KMS-11 (cell line): ENCODE measurements at regions not wholly inside any gene's neighbourhood (a gene's known extent, or its start where the extent isn't known, plus 50 kb on each side); places are given as distances from the start of the nearest gene placed in this dataset.

Experiments used
- H2AFZ ChIP-seq: fragments of 200-600 bp; sonication (generic); 2 replicates; pipeline ENCODE4 v1.6.1; 2016; ENCODE audit warnings: antibody characterized with exemption, mixed run types, low read depth
- H3K27ac ChIP-seq: fragments of 200-600 bp; sonication (generic); 2 replicates; pipeline ENCODE4 v1.6.1; 2016; ENCODE audit warnings: mild to moderate bottlenecking, mixed run types
- H3K27me3 ChIP-seq: fragments of 200-600 bp; sonication (generic); 2 replicates; pipeline ENCODE4 v1.6.1; 2017; ENCODE audit warnings: mild to moderate bottlenecking, low read depth, mixed run types, moderate library complexity; ENCODE audit not compliant: insufficient read depth
- H3K36me3 ChIP-seq: fragments of 200-600 bp; sonication (generic); 2 replicates; pipeline ENCODE4 v1.6.1; 2017; ENCODE audit warnings: mild to moderate bottlenecking, mixed run types; ENCODE audit not compliant: insufficient read depth
- H3K4me1 ChIP-seq: fragments of 200-600 bp; sonication (generic); 2 replicates; pipeline ENCODE4 v1.6.1; 2016; ENCODE audit warnings: mild to moderate bottlenecking, low read depth, mixed run types; ENCODE audit not compliant: poor library complexity, severe bottlenecking
- H3K4me2 ChIP-seq: fragments of 200-600 bp; sonication (generic); 2 replicates; pipeline ENCODE4 v1.7.0; 2016; ENCODE audit warnings: mild to moderate bottlenecking, mixed run types
- H3K4me3 ChIP-seq: fragments of 200-600 bp; sonication (generic); IDR thresholded peaks from 2 replicates; pipeline ENCODE4 v1.6.1; 2017; ENCODE audit warnings: low read depth, low read length, mixed read lengths; ENCODE audit not compliant: insufficient read depth
- H3K79me2 ChIP-seq: fragments of 200-600 bp; sonication (generic); 2 replicates; pipeline ENCODE4 v1.6.1; 2016; ENCODE audit warnings: low read depth, mixed run types; ENCODE audit not compliant: insufficient read depth
- H3K9ac ChIP-seq: fragments of 200-600 bp; sonication (generic); 2 replicates; pipeline ENCODE4 v1.6.1; 2016; ENCODE audit warnings: mild to moderate bottlenecking, mixed run types
- H4K20me1 ChIP-seq: fragments of 200-600 bp; sonication (generic); 2 replicates; pipeline ENCODE4 v1.6.1; 2016; ENCODE audit warnings: mild to moderate bottlenecking, mixed run types; ENCODE audit not compliant: insufficient read depth
- CTCF ChIP-seq: fragments of 200-600 bp; sonication (generic); conservative IDR thresholded peaks from 2 replicates; pipeline ENCODE4 v1.6.1; 2017; ENCODE audit warnings: low read depth, mild to moderate bottlenecking, antibody characterized with exemption, low read length, moderate library complexity, mixed read lengths

DNA sequence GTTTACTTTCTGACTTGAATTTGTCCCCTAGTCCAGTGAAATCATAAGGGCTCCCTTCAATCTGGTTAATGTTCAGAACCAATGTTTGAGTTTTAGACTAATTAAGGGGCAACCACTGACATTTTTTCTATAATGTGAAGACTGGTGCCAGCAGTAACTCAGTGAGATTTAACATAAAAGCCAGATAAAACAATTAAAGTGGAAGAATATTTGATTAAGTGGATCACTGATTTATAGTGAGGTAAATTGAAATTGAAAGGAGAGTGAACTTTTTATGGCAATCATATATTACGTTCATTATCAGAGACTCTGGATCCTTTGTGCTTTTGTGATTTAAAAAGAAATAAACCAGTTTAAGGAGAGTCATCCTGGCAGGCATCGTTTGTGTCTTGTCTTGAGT, 246.8 kb downstream of the GATA3 start:
- Histone ChIP-seq H3K27me3 (no peaks in the 10 kb centered on the region), H2AFZ (no peak overlapping the region), H3K27ac (no peak overlapping the region), H3K36me3 (no peaks in the 10 kb centered on the region), H3K4me3 (no peak overlapping the region), H3K4me1 (no peaks in the 10 kb centered on the region), H3K79me2 (no peaks in the 10 kb centered on the region), H3K9ac (no peak overlapping the region), H4K20me1 (no peaks in the 10 kb centered on the region), H3K4me2 (no peak overlapping the region)
- no peak for TF ChIP-seq CTCF

DNA sequence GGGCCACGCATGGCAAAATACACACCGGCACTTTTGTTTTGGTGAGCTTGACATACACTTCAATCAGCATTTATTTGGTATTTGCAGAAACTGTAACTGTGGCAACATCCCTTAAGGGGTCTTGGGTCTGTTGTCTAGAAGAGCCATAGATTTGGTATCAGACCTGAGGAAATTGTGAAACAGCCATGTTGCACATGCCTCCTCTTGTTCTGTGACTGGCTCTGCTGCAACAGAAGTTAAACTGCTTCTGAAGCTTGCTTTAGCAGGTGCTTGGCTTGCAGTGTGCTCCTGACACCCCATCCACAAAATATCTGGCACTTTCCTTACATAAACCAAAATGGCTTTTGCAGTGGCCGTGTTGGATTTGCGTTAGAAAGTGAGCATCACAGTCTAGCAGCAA, 247.3 kb downstream of the GATA3 start:
- H3K79me2 ChIP-seq = no peaks in the 10 kb centered on the region
- no peaks in the 10 kb centered on the region for H3K27me3 ChIP-seq
- no peaks in the 10 kb centered on the region for H3K4me1 ChIP-seq
- H3K27ac ChIP-seq = no peak overlapping the region
- no peak overlapping the region for H3K4me2 ChIP-seq
- no peaks in the 10 kb centered on the region for H3K36me3 ChIP-seq
- no peak overlapping the region for H2AFZ ChIP-seq
- no peaks in the 10 kb centered on the region for H4K20me1 ChIP-seq
- H3K4me3 ChIP-seq = no peak overlapping the region
- no peak for TF ChIP-seq CTCF
- no peak overlapping the region for H3K9ac ChIP-seq

DNA sequence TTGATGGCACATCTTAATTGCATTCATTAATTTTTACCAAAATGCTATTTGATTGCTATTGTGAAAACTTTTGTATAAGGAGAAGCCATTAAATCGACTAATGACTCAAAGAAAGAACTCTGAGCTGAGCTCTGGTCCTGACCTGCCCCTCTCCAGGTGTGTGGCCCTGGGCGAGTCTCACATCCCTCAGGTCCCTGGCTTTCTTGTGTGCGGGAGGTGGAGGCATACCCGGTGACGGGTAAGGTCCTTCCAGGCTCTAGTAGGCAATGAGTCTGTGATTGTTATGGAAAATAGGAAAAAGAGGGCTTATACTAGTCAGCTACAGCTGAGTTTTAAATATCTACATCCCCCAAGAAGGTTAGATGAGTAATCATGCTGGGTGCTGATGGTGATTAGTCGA, 248.1 kb downstream of the GATA3 start:
- no peak for TF ChIP-seq CTCF
- Histone ChIP-seq H3K4me1 (no peaks in the 10 kb centered on the region), H4K20me1 (no peaks in the 10 kb centered on the region), H3K79me2 (no peaks in the 10 kb centered on the region), H3K4me3 (no peak overlapping the region), H3K27me3 (no peaks in the 10 kb centered on the region), H2AFZ (no peak overlapping the region), H3K36me3 (no peaks in the 10 kb centered on the region), H3K4me2 (no peak overlapping the region), H3K27ac (no peak overlapping the region), H3K9ac (no peak overlapping the region)

DNA sequence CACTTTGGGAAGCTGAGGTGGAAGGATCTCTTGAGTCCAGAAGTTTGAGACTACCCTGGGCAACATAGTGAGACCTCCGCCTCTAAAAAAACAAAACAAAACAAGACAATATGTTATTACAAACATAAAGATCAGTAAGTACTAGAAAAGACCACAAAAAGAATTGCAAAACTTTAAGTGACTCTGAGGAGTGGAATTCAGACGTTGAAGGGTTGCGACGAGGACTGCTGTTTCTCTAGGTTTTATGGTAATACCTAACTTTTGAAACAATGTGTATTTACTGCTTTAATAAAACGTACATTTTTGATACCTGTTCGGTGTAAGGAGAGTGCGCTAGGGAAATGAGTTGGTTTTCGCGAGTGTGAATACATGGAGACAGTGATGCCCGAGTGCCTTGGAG, 250.4 kb downstream of the GATA3 start:
- no peak for TF ChIP-seq CTCF
- H3K4me1 ChIP-seq = no peaks in the 10 kb centered on the region
- H3K27me3 ChIP-seq = no peaks in the 10 kb centered on the region
- no peak overlapping the region for H3K9ac ChIP-seq
- H3K79me2 ChIP-seq = no peaks in the 10 kb centered on the region
- no peak overlapping the region for H2AFZ ChIP-seq
- H3K4me2 ChIP-seq = no peak overlapping the region
- no peaks in the 10 kb centered on the region for H3K36me3 ChIP-seq
- H3K27ac ChIP-seq = no peak overlapping the region
- no peak overlapping the region for H3K4me3 ChIP-seq
- no peaks in the 10 kb centered on the region for H4K20me1 ChIP-seq
